ENCODE measurements at regions not wholly inside any gene's neighbourhood (a gene's known extent, or its start where the extent isn't known, plus 50 kb on each side); places are given as distances from the start of the nearest gene placed in this dataset.
"Not testable (repeated sequence)": the region's sequence is repeated elsewhere in the genome, so short reads cannot be mapped to it uniquely, and the experiment has no call there.

GRCh38 chr7:106499897-106500296 is 161.1 kb downstream of the CCDC71L start:
- TF ChIP-seq CTCF (IDR thresholded peaks at IDR 0.05): no peak
- H3K9me3 ChIP-seq: no peaks in the 10 kb centered on the region
- no peak for ATAC-seq (ENCODE audit: insufficient number of reproducible peaks, low FRiP score, low read depth)
- DNase-seq (ENCODE audit: low spot score): no peak
- H3K4me3 ChIP-seq: no peak overlapping the region
- H3K27ac ChIP-seq: no peak overlapping the region
- H3K36me3 ChIP-seq: no peaks in the 10 kb centered on the region
- H3K27me3 ChIP-seq (replicated peaks; ENCODE audit: insufficient read depth): no peaks in the 10 kb centered on the region
- no peaks in the 10 kb centered on the region for H3K4me1 ChIP-seq (ENCODE audit: control insufficient read depth in 1 of 2, low read depth in 2 of 2)

GRCh38 chr7:106498005-106498404 is 163.0 kb downstream of the CCDC71L start:
- not testable (repeated sequence) for H3K27ac ChIP-seq; H3K36me3 ChIP-seq; H3K9me3 ChIP-seq; DNase-seq (ENCODE audit: low spot score); H3K27me3 ChIP-seq (replicated peaks; ENCODE audit: insufficient read depth); H3K4me3 ChIP-seq; ATAC-seq (ENCODE audit: insufficient number of reproducible peaks, low FRiP score, low read depth); H3K4me1 ChIP-seq (ENCODE audit: control insufficient read depth in 1 of 2, low read depth in 2 of 2)

GRCh38 chr7:106493041-106493731 is 167.8 kb downstream of the CCDC71L start:
- no peak for ATAC-seq (ENCODE audit: insufficient number of reproducible peaks, low FRiP score, low read depth)
- no peak for TF ChIP-seq CTCF (IDR thresholded peaks at IDR 0.05)
- no peaks in the 10 kb centered on the region for H3K36me3 ChIP-seq
- H3K9me3 ChIP-seq: no peaks in the 10 kb centered on the region
- no peaks in the 10 kb centered on the region for H3K4me1 ChIP-seq (ENCODE audit: control insufficient read depth in 1 of 2, low read depth in 2 of 2)
- no peak for DNase-seq (ENCODE audit: low spot score)
- no peak overlapping the region for H3K4me3 ChIP-seq
- H3K27ac ChIP-seq: no peak overlapping the region
- no peaks in the 10 kb centered on the region for H3K27me3 ChIP-seq (replicated peaks; ENCODE audit: insufficient read depth)

- Histone ChIP-seq H3K4me3 (no peak overlapping the region), H3K27me3 (replicated peaks; ENCODE audit: insufficient read depth) (no peaks in the 10 kb centered on the region), H3K4me1 (ENCODE audit: control insufficient read depth in 1 of 2, low read depth in 2 of 2) (peaks cover 17 to 38% of the 10 kb centered on the region in 2 donors), H3K36me3 (no peaks in the 10 kb centered on the region), H3K9me3 (no peaks in the 10 kb centered on the region), H3K27ac (no peak overlapping the region)
- DNase-seq (ENCODE audit: low spot score): no peak
- ATAC-seq (ENCODE audit: insufficient number of reproducible peaks, low FRiP score, low read depth): no peak
- no peak for TF ChIP-seq CTCF (IDR thresholded peaks at IDR 0.05)
These were observed 172.5 kb downstream of the CCDC71L start for GRCh38 chr7:106488465-106488864.

- H3K27me3 ChIP-seq (replicated peaks; ENCODE audit: insufficient read depth): no peaks in the 10 kb centered on the region
- no peak for DNase-seq (ENCODE audit: low spot score)
- no peak for ATAC-seq (ENCODE audit: insufficient number of reproducible peaks, low FRiP score, low read depth)
- H3K4me3 ChIP-seq: no peak overlapping the region
- H3K36me3 ChIP-seq: no peaks in the 10 kb centered on the region
- no peaks in the 10 kb centered on the region for H3K9me3 ChIP-seq
- no peak overlapping the region for H3K27ac ChIP-seq
- no peak for TF ChIP-seq CTCF (IDR thresholded peaks at IDR 0.05)
- peaks cover 17 to 40% of the 10 kb centered on the region in 2 donors for H3K4me1 ChIP-seq (ENCODE audit: control insufficient read depth in 1 of 2, low read depth in 2 of 2)
These were observed 173.1 kb downstream of the CCDC71L start for GRCh38 chr7:106487892-106488291.

DNA sequence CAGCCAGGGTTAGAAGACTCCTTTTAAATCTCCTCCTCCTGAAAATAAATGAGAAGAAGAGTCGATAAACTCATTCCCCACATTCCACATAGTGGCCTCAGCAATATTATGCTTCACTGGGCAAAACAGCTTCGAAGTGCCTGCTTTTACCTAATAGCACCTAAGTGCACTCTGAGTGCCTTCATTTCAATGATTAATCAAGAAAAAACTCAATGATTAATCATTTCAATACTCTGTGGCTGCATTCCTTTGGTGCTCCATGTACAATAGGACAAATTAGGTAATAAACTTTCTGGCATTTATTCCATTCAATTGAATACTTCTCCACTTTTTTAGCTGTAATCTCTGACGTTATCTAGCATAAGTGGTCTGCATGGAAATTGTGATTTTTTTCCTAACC is 174.6 kb downstream of the CCDC71L start:
- Histone ChIP-seq H3K27me3 (replicated peaks; ENCODE audit: insufficient read depth) (no peaks in the 10 kb centered on the region), H3K36me3 (no peaks in the 10 kb centered on the region), H3K9me3 (no peaks in the 10 kb centered on the region), H3K27ac (peak overlapping the region; percentile 49 to 58), H3K4me1 (ENCODE audit: control insufficient read depth in 1 of 2, low read depth in 2 of 2) (peaks cover 17 to 40% of the 10 kb centered on the region in 2 donors), H3K4me3 (no peak overlapping the region)
- ATAC-seq (ENCODE audit: insufficient number of reproducible peaks, low FRiP score, low read depth) (no peak), DNase-seq (ENCODE audit: low spot score) (no peak)
- no peak for TF ChIP-seq CTCF (IDR thresholded peaks at IDR 0.05)

All from thoracic aorta (tissue), 2 donors.